Smooth muscle cell (in vitro differentiated cells): ENCODE measurements at regions not wholly inside any gene's neighbourhood (a gene's known extent, or its start where the extent isn't known, plus 50 kb on each side); places are given as distances from the start of the nearest gene placed in this dataset.

Experiments used
- DNase-seq: peaks from one replicate; lab custom pipeline; 2025; ENCODE audit not compliant: unreplicated experiment; lab: John Stamatoyannopoulos, UW
- H2AFZ ChIP-seq: fragments of 200-600 bp; sonication (generic); 2 replicates; pipeline ENCODE4 v1.6.0; 2016; ENCODE audit warnings: antibody characterized with exemption, low read depth, mild to moderate bottlenecking
- H3F3A ChIP-seq: fragments of 200-600 bp; sonication (generic); 2 replicates; pipeline ENCODE4 v1.6.0; 2017; ENCODE audit warnings: antibody characterized with exemption, low read depth
- H3K27ac ChIP-seq: fragments of 200-600 bp; sonication (generic); 2 replicates; pipeline ENCODE4 v1.5.1; 2016; ENCODE audit warnings: low read depth, mild to moderate bottlenecking
- H3K27me3 ChIP-seq: fragments of 200-600 bp; sonication (generic); 2 replicates; pipeline ENCODE4 v1.6.1; 2016; ENCODE audit warnings: low read depth, mild to moderate bottlenecking
- H3K36me3 ChIP-seq: fragments of 200-600 bp; sonication (generic); 2 replicates; pipeline ENCODE4 v1.5.1; 2016; ENCODE audit warnings: low read depth
- H3K4me1 ChIP-seq: fragments of 200-600 bp; sonication (generic); 2 replicates; pipeline ENCODE4 v1.5.1; 2016; ENCODE audit warnings: low read depth
- H3K4me2 ChIP-seq: fragments of 200-600 bp; sonication (generic); 2 replicates; pipeline ENCODE4 v1.6.0; 2016; ENCODE audit warnings: mild to moderate bottlenecking
- H3K4me3 ChIP-seq: fragments of 200-600 bp; sonication (generic); 2 replicates; pipeline ENCODE4 v1.5.1; 2016; ENCODE audit warnings: mild to moderate bottlenecking
- H3K79me2 ChIP-seq: fragments of 200-600 bp; sonication (generic); 2 replicates; pipeline ENCODE4 v1.6.0; 2016; ENCODE audit warnings: low read depth, mild to moderate bottlenecking
- H3K9ac ChIP-seq: fragments of 200-600 bp; sonication (generic); 2 replicates; pipeline ENCODE4 v1.6.0; 2016; ENCODE audit warnings: low read depth
- H3K9me3 ChIP-seq: fragments of 200-600 bp; sonication (generic); replicated peaks from 2 replicates; pipeline ENCODE4 v1.5.1; 2016; ENCODE audit warnings: low read depth
- H4K20me1 ChIP-seq: fragments of 200-600 bp; sonication (generic); 2 replicates; pipeline ENCODE4 v1.6.0; 2016; ENCODE audit warnings: low read depth
- WGBS: methylation state at CpG from one replicate; pipeline ENCODE4 v1.1.7; 2016; ENCODE audit warnings: low lambda C conversion rate; 5-methylcytosine and 5-hydroxymethylcytosine counted together
- TF ChIP-seq, protein P1 (sequence below): fragments of 200-600 bp; sonication (generic); IDR thresholded peaks from 2 replicates; pipeline ENCODE4 v1.5.1; 2017; ENCODE audit warnings: borderline replicate concordance, mild to moderate bottlenecking, antibody characterized with exemption; ENCODE audit not compliant: insufficient read depth, poor library complexity, severe bottlenecking

GRCh38 chr12:11946161-11946560 lies 124.6 kb upstream of the BCL2L14 start:
- DNase-seq: no peak
- H3K27me3 ChIP-seq: no peaks in the 10 kb centered on the region
- WGBS: 97% methylated on average over 13 of the region's 13 CpGs
- H3K4me1 ChIP-seq: no peaks in the 10 kb centered on the region
- H3K4me3 ChIP-seq: no peak overlapping the region
- H3F3A ChIP-seq: no peaks in the 10 kb centered on the region
- no peak overlapping the region for H3K27ac ChIP-seq
- H4K20me1 ChIP-seq: no peaks in the 10 kb centered on the region
- no peaks in the 10 kb centered on the region for H3K9me3 ChIP-seq
- H3K79me2 ChIP-seq: no peaks in the 10 kb centered on the region
- TF ChIP-seq, protein P1, sequence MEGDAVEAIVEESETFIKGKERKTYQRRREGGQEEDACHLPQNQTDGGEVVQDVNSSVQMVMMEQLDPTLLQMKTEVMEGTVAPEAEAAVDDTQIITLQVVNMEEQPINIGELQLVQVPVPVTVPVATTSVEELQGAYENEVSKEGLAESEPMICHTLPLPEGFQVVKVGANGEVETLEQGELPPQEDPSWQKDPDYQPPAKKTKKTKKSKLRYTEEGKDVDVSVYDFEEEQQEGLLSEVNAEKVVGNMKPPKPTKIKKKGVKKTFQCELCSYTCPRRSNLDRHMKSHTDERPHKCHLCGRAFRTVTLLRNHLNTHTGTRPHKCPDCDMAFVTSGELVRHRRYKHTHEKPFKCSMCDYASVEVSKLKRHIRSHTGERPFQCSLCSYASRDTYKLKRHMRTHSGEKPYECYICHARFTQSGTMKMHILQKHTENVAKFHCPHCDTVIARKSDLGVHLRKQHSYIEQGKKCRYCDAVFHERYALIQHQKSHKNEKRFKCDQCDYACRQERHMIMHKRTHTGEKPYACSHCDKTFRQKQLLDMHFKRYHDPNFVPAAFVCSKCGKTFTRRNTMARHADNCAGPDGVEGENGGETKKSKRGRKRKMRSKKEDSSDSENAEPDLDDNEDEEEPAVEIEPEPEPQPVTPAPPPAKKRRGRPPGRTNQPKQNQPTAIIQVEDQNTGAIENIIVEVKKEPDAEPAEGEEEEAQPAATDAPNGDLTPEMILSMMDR: no peak
- no peak overlapping the region for H3K4me2 ChIP-seq
- no peak overlapping the region for H2AFZ ChIP-seq
- no peaks in the 10 kb centered on the region for H3K36me3 ChIP-seq
- H3K9ac ChIP-seq: no peak overlapping the region

DNA sequence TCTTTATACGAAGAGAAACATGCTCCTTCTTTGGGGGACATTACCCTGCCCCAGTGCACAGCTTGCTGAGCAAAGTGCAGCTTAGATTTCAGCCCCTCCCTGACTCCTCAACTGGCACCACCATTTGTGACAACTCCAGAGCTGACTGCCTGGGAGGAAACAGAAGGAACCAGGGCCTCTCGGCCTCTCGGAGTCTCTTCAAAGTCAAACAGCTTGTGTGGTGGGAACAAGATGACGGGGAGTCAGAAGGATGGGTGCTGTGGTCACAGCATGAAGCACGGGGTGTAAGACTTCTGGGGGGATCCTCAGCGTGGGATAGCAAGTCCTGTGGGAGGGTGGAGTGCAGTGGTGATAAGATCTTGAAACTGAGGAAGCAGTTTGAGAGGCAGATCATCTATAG lies 123.5 kb upstream of the BCL2L14 start:
- H3K4me3 ChIP-seq: no peak overlapping the region
- no peak overlapping the region for H2AFZ ChIP-seq
- no peaks in the 10 kb centered on the region for H3K36me3 ChIP-seq
- no peak overlapping the region for H3K9ac ChIP-seq
- no peaks in the 10 kb centered on the region for H3K27me3 ChIP-seq
- no peak for DNase-seq
- no peaks in the 10 kb centered on the region for H3K79me2 ChIP-seq
- WGBS: 93% methylated on average over 6 of the region's 6 CpGs
- no peak overlapping the region for H3K4me2 ChIP-seq
- H3K4me1 ChIP-seq: no peaks in the 10 kb centered on the region
- H4K20me1 ChIP-seq: no peaks in the 10 kb centered on the region
- no peaks in the 10 kb centered on the region for H3K9me3 ChIP-seq
- H3F3A ChIP-seq: no peaks in the 10 kb centered on the region
- TF ChIP-seq, protein P1: no peak
- H3K27ac ChIP-seq: no peak overlapping the region

DNA sequence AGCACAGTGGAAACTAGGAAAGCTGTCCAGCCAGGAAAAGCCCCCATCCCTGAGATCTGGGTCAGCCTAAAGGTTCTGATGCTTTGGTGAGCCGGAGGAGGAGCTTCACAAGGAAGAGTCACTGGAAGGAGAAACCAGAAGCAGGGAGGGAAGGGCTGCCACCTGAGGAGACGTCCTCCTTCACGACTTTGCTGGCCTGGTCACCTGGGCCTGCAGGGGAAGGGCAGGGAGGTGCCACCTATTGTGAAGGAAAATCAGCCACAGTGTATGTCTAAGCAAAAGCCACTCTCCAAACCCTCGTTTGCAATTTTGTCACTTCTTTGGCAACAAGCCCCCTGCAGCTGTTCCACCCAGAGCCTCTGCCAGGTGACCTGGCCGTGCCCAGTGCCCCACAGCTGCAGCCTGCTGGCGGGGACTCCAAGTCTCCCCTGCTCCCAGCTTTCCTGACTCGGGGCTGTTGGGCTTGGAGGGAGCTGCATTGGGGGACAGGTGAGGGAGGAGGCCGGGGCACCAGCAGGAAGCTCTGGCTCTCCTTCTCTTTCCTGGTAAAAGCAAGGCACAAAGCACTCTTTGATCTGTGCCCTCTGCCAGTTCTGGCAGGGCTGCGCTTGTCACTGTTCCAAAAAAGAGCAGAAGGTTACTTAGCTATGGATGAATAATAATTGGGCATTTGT lies 120.9 kb upstream of the BCL2L14 start:
- no peaks in the 10 kb centered on the region for H3K4me1 ChIP-seq
- no peaks in the 10 kb centered on the region for H3K79me2 ChIP-seq
- H2AFZ ChIP-seq: no peak overlapping the region
- H3F3A ChIP-seq: no peaks in the 10 kb centered on the region
- no peaks in the 10 kb centered on the region for H4K20me1 ChIP-seq
- H3K9ac ChIP-seq: no peak overlapping the region
- 87% methylated on average over 9 of the region's 9 CpGs for WGBS
- H3K4me2 ChIP-seq: no peak overlapping the region
- no peaks in the 10 kb centered on the region for H3K9me3 ChIP-seq
- H3K36me3 ChIP-seq: no peaks in the 10 kb centered on the region
- TF ChIP-seq, protein P1: no peak
- DNase-seq: no peak
- no peak overlapping the region for H3K27ac ChIP-seq
- H3K4me3 ChIP-seq: no peak overlapping the region
- H3K27me3 ChIP-seq: no peaks in the 10 kb centered on the region

DNA sequence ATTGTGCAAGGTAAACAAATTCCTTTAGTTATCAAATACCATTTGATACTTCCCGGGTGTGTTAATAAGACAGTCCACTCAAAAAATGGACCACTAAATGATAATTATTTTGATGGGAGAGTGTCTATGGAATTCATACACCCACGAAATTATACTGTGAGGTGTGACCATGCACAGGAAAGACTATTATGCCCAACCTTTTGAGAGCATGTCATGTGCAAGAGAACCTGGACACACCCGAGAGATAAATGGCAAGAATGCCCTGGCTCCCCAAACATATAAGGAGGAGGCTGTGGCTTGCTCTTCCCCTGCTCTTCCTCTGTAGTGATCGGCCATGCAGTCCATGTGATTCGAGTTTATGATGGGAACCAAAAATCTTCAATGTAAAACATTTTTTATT lies 119.5 kb upstream of the BCL2L14 start:
- H3K4me2 ChIP-seq: no peak overlapping the region
- H2AFZ ChIP-seq: no peak overlapping the region
- no peak overlapping the region for H3K4me3 ChIP-seq
- H3K27ac ChIP-seq: no peak overlapping the region
- no peaks in the 10 kb centered on the region for H3K9me3 ChIP-seq
- no peaks in the 10 kb centered on the region for H4K20me1 ChIP-seq
- H3K79me2 ChIP-seq: no peaks in the 10 kb centered on the region
- WGBS: 92% methylated on average over 5 of the region's 5 CpGs
- TF ChIP-seq, protein P1: no peak
- no peak overlapping the region for H3K9ac ChIP-seq
- H3K4me1 ChIP-seq: no peaks in the 10 kb centered on the region
- DNase-seq: no peak
- H3K36me3 ChIP-seq: no peaks in the 10 kb centered on the region
- peaks cover 3% of the 10 kb centered on the region for H3K27me3 ChIP-seq
- H3F3A ChIP-seq: no peaks in the 10 kb centered on the region
